ENCODE measurements at regions not wholly inside any gene's neighbourhood (a gene's known extent, or its start where the extent isn't known, plus 50 kb on each side); places are given as distances from the start of the nearest gene placed in this dataset.

- no peak overlapping the region for H3K4me3 ChIP-seq (ENCODE audit: low read depth, low read length)
- TF ChIP-seq CTCF (IDR thresholded peaks at IDR 0.05; ENCODE audit: insufficient read depth, low read depth, low read length, missing control alignments): no peak
- no peak for DNase-seq (ENCODE audit: low read depth)
Measured at GRCh38 chr9:22354699-22355384, 91.8 kb upstream of the DMRTA1 start.

- no peak for DNase-seq (ENCODE audit: low read depth)
- TF ChIP-seq CTCF (IDR thresholded peaks at IDR 0.05; ENCODE audit: insufficient read depth, low read depth, low read length, missing control alignments): no peak
- no peak overlapping the region for H3K4me3 ChIP-seq (ENCODE audit: low read depth, low read length)
Measured at GRCh38 chr9:22356985-22357384, 89.6 kb upstream of the DMRTA1 start.

- TF ChIP-seq CTCF (IDR thresholded peaks at IDR 0.05; ENCODE audit: insufficient read depth, low read depth, low read length, missing control alignments): no peak
- DNase-seq (ENCODE audit: low read depth): no peak
- H3K4me3 ChIP-seq (ENCODE audit: low read depth, low read length): no peak overlapping the region
Measured at GRCh38 chr9:22363421-22363887, 83.2 kb upstream of the DMRTA1 start.

- DNase-seq (ENCODE audit: low read depth): no peak
- no peak for TF ChIP-seq CTCF (IDR thresholded peaks at IDR 0.05; ENCODE audit: insufficient read depth, low read depth, low read length, missing control alignments)
Measured at GRCh38 chr9:22373636-22374035, 73.0 kb upstream of the DMRTA1 start.

GRCh38 chr9:22374051-22374450, 72.6 kb upstream of the DMRTA1 start:
- H3K4me3 ChIP-seq (ENCODE audit: low read depth, low read length): no peak overlapping the region
- DNase-seq (ENCODE audit: low read depth): no peak
- no peak for TF ChIP-seq CTCF (IDR thresholded peaks at IDR 0.05; ENCODE audit: insufficient read depth, low read depth, low read length, missing control alignments)

More at GRCh38 chr9:22373636-22374035, 73.0 kb upstream of the DMRTA1 start:
- H3K4me3 ChIP-seq (ENCODE audit: low read depth, low read length): no peak overlapping the region

- TF ChIP-seq CTCF (IDR thresholded peaks at IDR 0.05; ENCODE audit: insufficient read depth, low read depth, low read length, missing control alignments): no peak
Measured at GRCh38 chr9:22379272-22379671, 67.4 kb upstream of the DMRTA1 start.

GRCh38 chr9:22381170-22381569, 65.5 kb upstream of the DMRTA1 start:
- H3K4me3 ChIP-seq (ENCODE audit: low read depth, low read length): no peak overlapping the region
- no peak for DNase-seq (ENCODE audit: low read depth)
- no peak for TF ChIP-seq CTCF (IDR thresholded peaks at IDR 0.05; ENCODE audit: insufficient read depth, low read depth, low read length, missing control alignments)

More at GRCh38 chr9:22379272-22379671, 67.4 kb upstream of the DMRTA1 start:
- H3K4me3 ChIP-seq (ENCODE audit: low read depth, low read length): no peak overlapping the region
- no peak for DNase-seq (ENCODE audit: low read depth)
